ENCODE measurements at regions not wholly inside any gene's neighbourhood (a gene's known extent, or its start where the extent isn't known, plus 50 kb on each side); places are given as distances from the start of the nearest gene placed in this dataset.
"Not testable (repeated sequence)": the region's sequence is repeated elsewhere in the genome, so short reads cannot be mapped to it uniquely, and the experiment has no call there.

DNA sequence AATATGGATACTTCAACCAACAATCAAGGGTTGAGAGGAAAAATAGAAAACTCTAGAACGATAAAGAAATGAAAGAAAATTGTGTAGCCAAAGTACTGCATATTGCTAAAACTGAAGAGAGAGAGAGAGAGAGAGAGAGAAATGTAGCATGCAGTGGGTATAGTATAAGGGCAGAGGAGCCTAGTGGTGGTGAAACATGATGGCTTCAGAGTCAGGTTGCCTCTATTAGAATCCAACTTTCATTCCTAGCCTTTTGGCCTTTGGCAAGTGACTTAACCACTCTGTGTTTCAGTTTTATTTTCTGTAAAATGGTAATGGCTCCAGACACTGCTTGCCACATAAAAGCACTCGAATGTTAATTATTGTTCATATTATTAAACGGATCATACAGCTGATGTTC, 71.2 kb upstream of the NAF1 start:
- ChIA-PET POLR2A (no interaction called here), CTCF (no interaction called here)
- intact Hi-C loops (cut with DNase I, micrococcal nuclease): no loop called here
- Mint-ChIP-seq H3K4me3 (no peak overlapping the region), H3K36me3 (ENCODE audit: low read depth) (no peaks in the 10 kb centered on the region), H3K4me1 (no peaks in the 10 kb centered on the region), H3K27ac (no peak overlapping the region), H3K27me3 (peaks cover 7% of the 10 kb centered on the region), H3K9me3 (ENCODE audit: low read depth) (peaks cover 8% of the 10 kb centered on the region)
- DNase-seq (no peak), ATAC-seq (no peak)

DNA sequence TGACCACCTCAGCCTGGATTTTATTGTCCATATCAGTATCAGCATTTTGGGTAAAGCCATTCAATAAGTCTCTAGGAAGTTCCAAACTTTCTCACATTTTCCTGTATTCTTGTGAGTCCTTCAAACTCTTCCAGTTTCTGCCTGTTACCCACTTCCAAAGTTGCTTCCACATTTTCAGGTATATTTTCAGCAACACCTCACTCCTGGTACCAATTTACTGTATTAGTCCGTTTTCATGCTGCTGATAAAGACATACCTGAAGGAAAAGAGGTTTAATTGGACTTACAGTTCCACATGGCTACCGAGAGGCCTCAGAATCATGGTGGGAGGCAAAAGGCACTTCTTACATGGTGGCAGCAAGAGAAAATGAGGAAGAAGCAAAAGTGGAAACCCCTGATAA, 69.7 kb upstream of the NAF1 start:
- H3K27me3 Mint-ChIP-seq; DNase-seq; H3K4me1 Mint-ChIP-seq; CTCF ChIA-PET; H3K27ac Mint-ChIP-seq; H3K9me3 Mint-ChIP-seq (ENCODE audit: low read depth); ATAC-seq; intact Hi-C loops (cut with DNase I, micrococcal nuclease); H3K4me3 Mint-ChIP-seq; POLR2A ChIA-PET; H3K36me3 Mint-ChIP-seq (ENCODE audit: low read depth): not testable (repeated sequence)

DNA sequence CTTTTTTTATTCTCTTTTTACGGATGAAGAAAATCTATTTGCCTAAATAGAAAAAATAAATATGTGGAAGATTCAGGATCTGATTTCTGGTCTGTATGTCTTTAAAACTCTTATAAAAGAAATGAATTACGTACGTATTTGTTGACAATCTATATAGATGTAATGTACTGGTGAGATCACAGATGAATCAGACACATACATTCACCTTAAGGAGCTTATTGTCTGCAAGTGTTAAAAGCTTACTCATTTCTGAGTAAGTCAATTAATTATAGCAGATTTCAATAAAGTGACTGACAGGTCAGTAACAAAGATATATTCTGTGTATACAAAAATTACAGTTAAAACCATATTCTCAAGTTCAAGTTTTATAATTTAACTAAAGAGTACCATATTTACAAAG, 66.6 kb upstream of the NAF1 start:
- no peak for DNase-seq
- Mint-ChIP-seq H3K27me3 (no peaks in the 10 kb centered on the region), H3K27ac (no peak overlapping the region), H3K36me3 (ENCODE audit: low read depth) (no peaks in the 10 kb centered on the region), H3K9me3 (ENCODE audit: low read depth) (peaks cover 8% of the 10 kb centered on the region), H3K4me3 (no peak overlapping the region), H3K4me1 (no peaks in the 10 kb centered on the region)
- CTCF ChIA-PET: no interaction called here
- POLR2A ChIA-PET: no interaction called here
- intact Hi-C loops (cut with DNase I, micrococcal nuclease): no loop called here
- no peak for ATAC-seq

DNA sequence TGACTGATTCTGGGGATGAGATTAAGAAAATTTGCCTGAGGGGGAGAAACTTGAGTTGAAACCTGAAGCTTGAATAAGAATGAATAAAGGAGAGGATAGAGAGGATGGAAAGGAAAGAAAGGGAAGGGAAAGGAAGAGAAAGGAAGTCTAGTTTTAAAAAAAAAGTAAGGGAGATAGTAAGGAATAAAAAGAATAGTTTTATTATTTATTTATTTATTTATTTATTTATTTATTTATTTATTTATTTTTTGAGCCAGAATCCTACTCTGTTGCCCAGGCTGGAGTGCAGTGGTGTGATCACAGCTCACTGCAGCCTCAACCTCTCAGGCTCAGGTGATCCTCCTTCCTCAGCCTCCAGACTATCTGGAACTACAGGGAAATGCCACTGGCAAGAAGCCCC, 62.0 kb upstream of the NAF1 start:
- ChIA-PET POLR2A (no interaction called here), CTCF (no interaction called here)
- no peak overlapping the region for H3K27ac Mint-ChIP-seq
- no peaks in the 10 kb centered on the region for H3K36me3 Mint-ChIP-seq (ENCODE audit: low read depth)
- intact Hi-C loops (cut with DNase I, micrococcal nuclease): no loop called here
- no peak overlapping the region for H3K4me3 Mint-ChIP-seq
- DNase-seq (no peak), ATAC-seq (no peak)
- peaks cover 2% of the 10 kb centered on the region for H3K27me3 Mint-ChIP-seq
- no peaks in the 10 kb centered on the region for H3K4me1 Mint-ChIP-seq
- no peaks in the 10 kb centered on the region for H3K9me3 Mint-ChIP-seq (ENCODE audit: low read depth)

DNA sequence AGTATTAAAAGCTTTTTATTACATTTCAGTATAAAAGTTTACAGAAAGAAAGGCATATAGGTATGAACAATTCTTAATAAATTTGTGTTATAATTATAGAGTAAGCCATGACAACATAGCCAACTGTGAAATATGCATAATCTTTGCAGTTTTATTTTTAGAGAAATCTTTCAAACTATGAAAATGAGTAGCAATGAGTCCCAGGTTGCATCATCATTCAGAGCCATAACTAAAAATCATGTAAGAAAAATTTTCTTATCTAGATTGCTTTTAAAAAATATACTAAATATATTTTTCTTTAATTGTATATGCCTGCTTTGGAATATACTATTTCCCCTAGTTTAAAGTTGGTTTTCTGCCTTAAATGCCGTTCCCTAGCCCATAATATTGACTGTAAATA, 54.8 kb upstream of the NAF1 start:
- Mint-ChIP-seq H3K4me3 (no peak overlapping the region), H3K27ac (no peak overlapping the region), H3K27me3 (peaks cover 5% of the 10 kb centered on the region), H3K4me1 (no peaks in the 10 kb centered on the region), H3K9me3 (ENCODE audit: low read depth) (no peaks in the 10 kb centered on the region), H3K36me3 (ENCODE audit: low read depth) (no peaks in the 10 kb centered on the region)
- DNase-seq: no peak
- intact Hi-C loops (cut with DNase I, micrococcal nuclease): no loop called here
- POLR2A ChIA-PET: no interaction called here
- CTCF ChIA-PET: no interaction called here
- ATAC-seq: no peak

DNA sequence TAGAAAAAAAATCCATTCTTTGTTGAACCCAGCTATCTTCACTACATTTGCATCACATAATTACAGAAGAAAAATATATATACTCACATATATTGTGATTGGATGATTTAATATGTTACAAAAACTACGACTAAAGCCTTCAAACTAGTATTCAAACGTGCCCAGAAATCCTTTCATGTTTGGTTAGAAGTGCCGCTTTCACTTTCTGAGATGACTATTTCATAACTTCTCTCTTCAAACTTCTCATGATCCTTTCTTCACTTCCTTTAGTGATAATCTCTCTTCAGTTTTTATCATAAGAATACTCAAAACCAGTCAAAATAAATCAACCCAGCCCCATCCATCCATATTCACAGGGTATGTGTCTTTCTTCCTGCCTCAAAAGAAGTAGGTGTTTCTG, 50.8 kb upstream of the NAF1 start:
- no peak overlapping the region for H3K27ac Mint-ChIP-seq
- POLR2A ChIA-PET: no interaction called here
- no peaks in the 10 kb centered on the region for H3K4me1 Mint-ChIP-seq
- no peak overlapping the region for H3K4me3 Mint-ChIP-seq
- ATAC-seq (no peak), DNase-seq (no peak)
- no peaks in the 10 kb centered on the region for H3K36me3 Mint-ChIP-seq (ENCODE audit: low read depth)
- H3K27me3 Mint-ChIP-seq: peaks cover 5% of the 10 kb centered on the region
- CTCF ChIA-PET: no interaction called here
- intact Hi-C loops (cut with DNase I, micrococcal nuclease): no loop called here
- no peaks in the 10 kb centered on the region for H3K9me3 Mint-ChIP-seq (ENCODE audit: low read depth)
